ENCODE measurements at regions not wholly inside any gene's neighbourhood (a gene's known extent, or its start where the extent isn't known, plus 50 kb on each side); places are given as distances from the start of the nearest gene placed in this dataset.
"Not testable (repeated sequence)": the region's sequence is repeated elsewhere in the genome, so short reads cannot be mapped to it uniquely, and the experiment has no call there.

- DNase-seq (ENCODE audit: insufficient read length, low spot score) (no peak), FAIRE-seq (no peak)
Observed at GRCh38 chr10:44132361-44133289, 252.3 kb downstream of the CXCL12 start.

- DNase-seq (ENCODE audit: insufficient read length, low spot score) (no peak), FAIRE-seq (no peak)
Observed at GRCh38 chr10:44126291-44126717, 258.6 kb downstream of the CXCL12 start.

GRCh38 chr10:44125879-44126278, 259.0 kb downstream of the CXCL12 start:
- FAIRE-seq, result no peak

GRCh38 chr10:44118500-44118899, 266.4 kb downstream of the CXCL12 start:
- no peak for FAIRE-seq
- DNase-seq (ENCODE audit: insufficient read length, low spot score), result no peak

More at GRCh38 chr10:44125879-44126278, 259.0 kb downstream of the CXCL12 start:
- DNase-seq (ENCODE audit: insufficient read length, low spot score), result no peak

GRCh38 chr10:44116474-44116873, 268.4 kb downstream of the CXCL12 start:
- FAIRE-seq (no peak), DNase-seq (ENCODE audit: insufficient read length, low spot score) (no peak)

GRCh38 chr10:44115516-44115915, 269.4 kb downstream of the CXCL12 start:
- FAIRE-seq (no peak), DNase-seq (ENCODE audit: insufficient read length, low spot score) (no peak)

GRCh38 chr10:44114441-44114840, 270.5 kb downstream of the CXCL12 start:
- no peak for DNase-seq (ENCODE audit: insufficient read length, low spot score)
- FAIRE-seq, result no peak

- FAIRE-seq; DNase-seq (ENCODE audit: insufficient read length, low spot score): not testable (repeated sequence)
Observed at GRCh38 chr10:44112280-44112679, 272.6 kb downstream of the CXCL12 start.

GRCh38 chr10:44105696-44106095, 279.2 kb downstream of the CXCL12 start:
- FAIRE-seq (no peak), DNase-seq (ENCODE audit: insufficient read length, low spot score) (no peak)

GRCh38 chr10:44102726-44103255, 282.1 kb downstream of the CXCL12 start:
- peak; percentile 37 for DNase-seq (ENCODE audit: insufficient read length, low spot score)
- no peak for FAIRE-seq

GRCh38 chr10:44101082-44101481, 283.8 kb downstream of the CXCL12 start:
- DNase-seq (ENCODE audit: insufficient read length, low spot score) (no peak), FAIRE-seq (no peak)

GRCh38 chr10:44099511-44099910, 285.4 kb downstream of the CXCL12 start:
- DNase-seq (ENCODE audit: insufficient read length, low spot score) (no peak), FAIRE-seq (no peak)

GRCh38 chr10:44096217-44096616, 288.7 kb downstream of the CXCL12 start:
- not testable (repeated sequence) for FAIRE-seq; DNase-seq (ENCODE audit: insufficient read length, low spot score)

- FAIRE-seq, result no peak
- no peak for DNase-seq (ENCODE audit: insufficient read length, low spot score)
Observed at GRCh38 chr10:44089671-44090070, 295.2 kb downstream of the CXCL12 start.

- DNase-seq (ENCODE audit: insufficient read length, low spot score), result no peak
- no peak for FAIRE-seq
Observed at GRCh38 chr10:44087403-44087802, 297.5 kb downstream of the CXCL12 start.

- DNase-seq (ENCODE audit: insufficient read length, low spot score), result no peak
- no peak for FAIRE-seq
Observed at GRCh38 chr10:44083719-44084400, 301.0 kb downstream of the CXCL12 start.

GRCh38 chr10:44071479-44071878, 313.4 kb downstream of the CXCL12 start:
- FAIRE-seq (no peak), DNase-seq (ENCODE audit: insufficient read length, low spot score) (no peak)

- FAIRE-seq, result peak; percentile 33
- DNase-seq (ENCODE audit: insufficient read length, low spot score), result no peak
Observed at GRCh38 chr10:44070282-44070681, 314.6 kb downstream of the CXCL12 start.

GRCh38 chr10:44069573-44069972, 315.3 kb downstream of the CXCL12 start:
- no peak for DNase-seq (ENCODE audit: insufficient read length, low spot score)
- no peak for FAIRE-seq

- FAIRE-seq, result no peak
- DNase-seq (ENCODE audit: insufficient read length, low spot score), result no peak
Observed at GRCh38 chr10:44068716-44069482, 316.0 kb downstream of the CXCL12 start.

- DNase-seq (ENCODE audit: insufficient read length, low spot score), result no peak
- no peak for FAIRE-seq
Observed at GRCh38 chr10:44067432-44067831, 317.5 kb downstream of the CXCL12 start.
